Eye (tissue), 1 donor: ENCODE measurements at regions not wholly inside any gene's neighbourhood (a gene's known extent, or its start where the extent isn't known, plus 50 kb on each side); places are given as distances from the start of the nearest gene placed in this dataset.
"Not testable (repeated sequence)": the region's sequence is repeated elsewhere in the genome, so short reads cannot be mapped to it uniquely, and the experiment has no call there.

Source experiments
- DNase-seq: peaks from one replicate; pipeline ENCODE4 v3.0.0-alpha.2; 2015

GRCh38 chr4:77308843-77309242, 151.8 kb downstream of the CCNG2 start:
- peak; percentile 16 for DNase-seq

- DNase-seq = no peak
These were observed 152.5 kb downstream of the CCNG2 start for GRCh38 chr4:77309496-77309895.

GRCh38 chr4:77310931-77311330, 153.9 kb downstream of the CCNG2 start:
- DNase-seq = no peak

- no peak for DNase-seq
These were observed 157.7 kb downstream of the CCNG2 start for GRCh38 chr4:77314697-77315096.

GRCh38 chr4:77327151-77327550, 170.1 kb downstream of the CCNG2 start:
- no peak for DNase-seq

GRCh38 chr4:77332696-77333270, 175.8 kb downstream of the CCNG2 start:
- DNase-seq = no peak

GRCh38 chr4:77336411-77337142, 179.6 kb downstream of the CCNG2 start:
- DNase-seq = no peak

- DNase-seq = no peak
These were observed 185.3 kb downstream of the CCNG2 start for GRCh38 chr4:77342170-77342810.

- DNase-seq = no peak
These were observed 187.0 kb downstream of the CCNG2 start for GRCh38 chr4:77344001-77344400.

- no peak for DNase-seq
These were observed 187.8 kb downstream of the CCNG2 start for GRCh38 chr4:77344784-77345183.

- DNase-seq = no peak
These were observed 190.5 kb downstream of the CCNG2 start for GRCh38 chr4:77347351-77347966.

GRCh38 chr4:77348815-77349214, 191.8 kb downstream of the CCNG2 start:
- DNase-seq = no peak

- DNase-seq = no peak
These were observed 192.4 kb downstream of the CCNG2 start for GRCh38 chr4:77349364-77349763.

GRCh38 chr4:77349796-77350195, 192.8 kb downstream of the CCNG2 start:
- DNase-seq = no peak

GRCh38 chr4:77352192-77352591, 195.2 kb downstream of the CCNG2 start:
- no peak for DNase-seq

- DNase-seq = not testable (repeated sequence)
These were observed 196.8 kb downstream of the CCNG2 start for GRCh38 chr4:77353724-77354315.

- peak; percentile 33 for DNase-seq
These were observed 197.5 kb downstream of the CCNG2 start for GRCh38 chr4:77354550-77354949.

GRCh38 chr4:77355731-77356130, 198.7 kb downstream of the CCNG2 start:
- no peak for DNase-seq

- DNase-seq = peak; percentile 69
These were observed 201.4 kb downstream of the CCNG2 start for GRCh38 chr4:77358315-77358928.

- DNase-seq = peak; percentile 49
These were observed 203.4 kb downstream of the CCNG2 start for GRCh38 chr4:77360451-77360850.

GRCh38 chr4:77366876-77367275, 209.9 kb downstream of the CCNG2 start:
- not testable (repeated sequence) for DNase-seq

GRCh38 chr4:77367638-77368037, 210.6 kb downstream of the CCNG2 start:
- DNase-seq = no peak

- DNase-seq = no peak
These were observed 215.4 kb downstream of the CCNG2 start for GRCh38 chr4:77372375-77372774.
